Testis (tissue), 2 donors: ENCODE measurements at regions not wholly inside any gene's neighbourhood (a gene's known extent, or its start where the extent isn't known, plus 50 kb on each side); places are given as distances from the start of the nearest gene placed in this dataset.

Source experiments
- DNase-seq: peaks from one replicate; pipeline ENCODE4 v3.0.0-alpha.2; 2019
- H3K27ac ChIP-seq, 2 donors: fragments of 200-600 bp; sonication (generic); one replicate each; pipeline ENCODE4 v1.5.1; 2019
- H3K27me3 ChIP-seq: fragments of 200-600 bp; sonication (generic); one replicate; pipeline ENCODE4 v1.5.1; 2019
- H3K36me3 ChIP-seq: fragments of 200-600 bp; sonication (generic); one replicate; pipeline ENCODE4 v1.5.1; 2017; ENCODE audit warnings: low read depth; ENCODE audit errors: missing control alignments
- H3K4me1 ChIP-seq: fragments of 200-600 bp; sonication (generic); one replicate; pipeline ENCODE4 v1.5.1; 2019
- H3K4me3 ChIP-seq, 2 donors: fragments of 200-600 bp; sonication (generic); one replicate each; pipeline ENCODE4 v1.5.1; 2017 to 2019
- H3K9me3 ChIP-seq: fragments of 200-600 bp; sonication (generic); one replicate; pipeline ENCODE4 v1.5.1; 2017
- CTCF ChIP-seq, 3 experiments: fragments of 450-650 bp in 2 of 3; fragments of 200-600 bp in 1 of 3; sonication (generic) in 1 of 3; IDR thresholded peaks; one replicate each; pipeline ENCODE4 v1.5.1; 2016 to 2019; ENCODE audit warnings: antibody characterized with exemption in 3 of 3, mild to moderate bottlenecking in 2 of 3, moderate library complexity in 1 of 3
- POLR2A ChIP-seq: fragments of 450-650 bp; IDR thresholded peaks from one replicate; pipeline ENCODE4 v1.6.1; 2017; ENCODE audit warnings: antibody characterized with exemption, mild to moderate bottlenecking, moderate library complexity
- WGBS, 2 donors: methylation state at CpG; one replicate each; pipeline ENCODE4 v1.1.5; 2018; 5-methylcytosine and 5-hydroxymethylcytosine counted together
- intact Hi-C: fragments of 100-400 bp; cut with DNase I; formaldehyde crosslinking; loops from one replicate; pipeline ENCODE4 v1.15.1; 2023; ENCODE audit warnings: low total_unique reads

- intact Hi-C loops, result no loop called here
- WGBS, 2 donors, result 83% methylated on average over 3 of the region's 3 CpGs
- no peak overlapping the region for H3K27ac ChIP-seq
Observed at GRCh38 chr2:204199357-204199756, 262.8 kb downstream of the ICOS start.

GRCh38 chr2:204201507-204201906, 264.9 kb downstream of the ICOS start:
- Histone ChIP-seq H3K36me3 (no peaks in the 10 kb centered on the region), H3K27me3 (no peaks in the 10 kb centered on the region), H3K9me3 (no peaks in the 10 kb centered on the region), H3K27ac (no peak overlapping the region), H3K4me1 (no peaks in the 10 kb centered on the region), H3K4me3 (no peak overlapping the region)
- intact Hi-C loops, result no loop called here
- no peak for DNase-seq
- 84 to 89% methylated on average over 2 of the region's 2 CpGs for WGBS, 2 donors
- TF ChIP-seq CTCF (IDR thresholded peaks at IDR 0.05), result no peak
- no peak for TF ChIP-seq POLR2A

More at GRCh38 chr2:204199357-204199756, 262.8 kb downstream of the ICOS start:
- H3K36me3 ChIP-seq, result no peaks in the 10 kb centered on the region
- H3K27me3 ChIP-seq, result no peaks in the 10 kb centered on the region
- H3K9me3 ChIP-seq, result no peaks in the 10 kb centered on the region
- H3K4me1 ChIP-seq, result no peaks in the 10 kb centered on the region
- no peak for TF ChIP-seq CTCF (IDR thresholded peaks at IDR 0.05)
- TF ChIP-seq POLR2A, result no peak
- no peak overlapping the region for H3K4me3 ChIP-seq
- DNase-seq, result no peak

GRCh38 chr2:204202253-204202652, 265.7 kb downstream of the ICOS start:
- no peaks in the 10 kb centered on the region for H3K9me3 ChIP-seq
- WGBS, 2 donors, result 77 to 93% methylated on average over 1 of the region's 1 CpG
- H3K4me3 ChIP-seq, result no peak overlapping the region
- H3K36me3 ChIP-seq, result no peaks in the 10 kb centered on the region
- intact Hi-C loops, result no loop called here
- H3K4me1 ChIP-seq, result no peaks in the 10 kb centered on the region
- no peak for TF ChIP-seq CTCF (IDR thresholded peaks at IDR 0.05)
- TF ChIP-seq POLR2A, result no peak
- DNase-seq, result no peak
- H3K27me3 ChIP-seq, result no peaks in the 10 kb centered on the region
- H3K27ac ChIP-seq, result no peak overlapping the region

- H3K4me3 ChIP-seq, result no peak overlapping the region
- H3K4me1 ChIP-seq, result no peaks in the 10 kb centered on the region
- no peaks in the 10 kb centered on the region for H3K9me3 ChIP-seq
- TF ChIP-seq CTCF (IDR thresholded peaks at IDR 0.05) (no peak), POLR2A (no peak)
- no peak overlapping the region for H3K27ac ChIP-seq
- H3K27me3 ChIP-seq, result no peaks in the 10 kb centered on the region
- no peak for DNase-seq
- no peaks in the 10 kb centered on the region for H3K36me3 ChIP-seq
- intact Hi-C loops, result no loop called here
- 92 to 93% methylated on average over 4 of the region's 4 CpGs for WGBS, 2 donors
Observed at GRCh38 chr2:204203704-204204103, 267.1 kb downstream of the ICOS start.

GRCh38 chr2:204205082-204205481, 268.5 kb downstream of the ICOS start:
- H3K36me3 ChIP-seq, result no peaks in the 10 kb centered on the region
- no peaks in the 10 kb centered on the region for H3K27me3 ChIP-seq
- 82 to 88% methylated on average over 6 of the region's 6 CpGs for WGBS, 2 donors
- H3K4me3 ChIP-seq, result no peak overlapping the region
- H3K4me1 ChIP-seq, result no peaks in the 10 kb centered on the region
- TF ChIP-seq CTCF (IDR thresholded peaks at IDR 0.05), result no peak
- no peak for TF ChIP-seq POLR2A
- intact Hi-C loops, result no loop called here
- no peaks in the 10 kb centered on the region for H3K9me3 ChIP-seq
- DNase-seq, result no peak
- no peak overlapping the region for H3K27ac ChIP-seq
